Upper lobe of left lung (tissue), 6 donors: ENCODE measurements at regions not wholly inside any gene's neighbourhood (a gene's known extent, or its start where the extent isn't known, plus 50 kb on each side); places are given as distances from the start of the nearest gene placed in this dataset.

Experiments
- ATAC-seq, 2 donors: fragments of 200-7000 bp; cut with Tn5 transposase; one replicate each; pipeline ENCODE4 v1.9.1; 2022; ENCODE audit warnings: mild to moderate bottlenecking in 2 of 2, moderate library complexity in 2 of 2; ENCODE audit not compliant: low FRiP score in 2 of 2
- DNase-seq, 2 donors: peaks; one replicate each; pipeline ENCODE4 v3.0.0-alpha.2; 2019 to 2020
- H3K27ac ChIP-seq, 4 donors: fragments of 200-600 bp; sonication (generic); one replicate each; pipeline ENCODE4 v1.5.1; 2016 to 2019
- H3K27me3 ChIP-seq, 4 donors: fragments of 200-600 bp; sonication (generic); one replicate each; pipeline ENCODE4 v1.5.1; 2017 to 2019
- H3K36me3 ChIP-seq, 4 donors: fragments of 200-600 bp; sonication (generic); one replicate each; pipeline ENCODE4 v1.5.1; 2016 to 2019
- H3K4me1 ChIP-seq, 4 donors: fragments of 200-600 bp; sonication (generic); one replicate each; pipeline ENCODE4 v1.5.1; 2018 to 2019
- H3K4me3 ChIP-seq, 4 donors: fragments of 200-600 bp; sonication (generic); one replicate each; pipeline ENCODE4 v1.5.1; 2017 to 2019; ENCODE audit warnings: mild to moderate bottlenecking in 2 of 4, moderate library complexity in 1 of 4
- H3K9me3 ChIP-seq, 4 donors: fragments of 200-600 bp; sonication (generic); one replicate each; pipeline ENCODE4 v1.5.1; 2018 to 2019
- EP300 ChIP-seq, 4 donors: sonication (generic); formaldehyde crosslinking; IDR thresholded peaks; one replicate each; pipeline ENCODE4 v1.5.1; 2017; ENCODE audit warnings: antibody characterized with exemption in 4 of 4, control low read depth in 2 of 4
- POLR2A ChIP-seq, 4 donors: fragments of 450-650 bp; IDR thresholded peaks; one replicate each; pipeline ENCODE4 v1.5.1; 2016 to 2017; ENCODE audit warnings: antibody characterized with exemption in 4 of 4, mild to moderate bottlenecking in 2 of 4
- POLR2AphosphoS5 ChIP-seq, 2 donors: sonication (generic); formaldehyde crosslinking; IDR thresholded peaks; one replicate each; pipeline ENCODE4 v1.5.1; 2017; ENCODE audit warnings: antibody characterized with exemption in 2 of 2
- WGBS, 2 donors: methylation state at CpG; one replicate each; pipeline ENCODE4 v1.1.5; 2017 to 2018; 5-methylcytosine and 5-hydroxymethylcytosine counted together
- TF ChIP-seq, protein P1 (sequence below), 6 experiments: fragments of 450-650 bp in 4 of 6; fragments of 200-600 bp in 2 of 6; sonication (generic) in 2 of 6; IDR thresholded peaks; one replicate each; pipeline ENCODE4 v1.5.1; 2016 to 2019; ENCODE audit warnings: antibody characterized with exemption in 6 of 6
- donor health status: DM: no; HTN: no; CAD: no; lungs with moderate emphysema.
- donor health status: DM: no; HTN: yes; CAD: no; lungs with severe emphysema.

DNA sequence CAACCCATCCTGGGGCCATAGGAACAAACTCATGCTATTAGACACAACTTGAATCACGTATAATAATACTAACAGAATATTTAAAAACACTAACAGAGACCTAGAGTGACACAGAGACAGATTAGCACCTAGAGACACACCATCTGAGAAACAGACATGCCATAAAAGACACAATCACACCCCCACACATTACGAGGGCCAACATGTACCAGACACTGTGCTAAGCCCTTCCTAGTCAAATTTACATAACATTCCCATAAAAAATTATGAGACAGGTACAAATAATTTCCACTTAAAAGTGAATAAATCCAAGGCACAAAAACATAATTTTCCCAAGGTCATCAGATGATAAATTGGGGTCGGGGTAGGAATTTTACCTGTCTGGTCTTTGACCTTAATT lies 141.1 kb upstream of the PRSS16 start:
- ATAC-seq (no peak), DNase-seq (no peak)
- H3K9me3 ChIP-seq, result no peaks in the 10 kb centered on the region
- no peaks in the 10 kb centered on the region for H3K36me3 ChIP-seq
- no peaks in the 10 kb centered on the region for H3K4me1 ChIP-seq
- no peaks in the 10 kb centered on the region for H3K27me3 ChIP-seq
- 85 to 94% methylated on average over 3 of the region's 3 CpGs for WGBS, 2 donors
- no peak overlapping the region for H3K27ac ChIP-seq
- TF ChIP-seq POLR2A (IDR thresholded peaks at IDR 0.05), result no peak
- H3K4me3 ChIP-seq, result no peak overlapping the region

DNA sequence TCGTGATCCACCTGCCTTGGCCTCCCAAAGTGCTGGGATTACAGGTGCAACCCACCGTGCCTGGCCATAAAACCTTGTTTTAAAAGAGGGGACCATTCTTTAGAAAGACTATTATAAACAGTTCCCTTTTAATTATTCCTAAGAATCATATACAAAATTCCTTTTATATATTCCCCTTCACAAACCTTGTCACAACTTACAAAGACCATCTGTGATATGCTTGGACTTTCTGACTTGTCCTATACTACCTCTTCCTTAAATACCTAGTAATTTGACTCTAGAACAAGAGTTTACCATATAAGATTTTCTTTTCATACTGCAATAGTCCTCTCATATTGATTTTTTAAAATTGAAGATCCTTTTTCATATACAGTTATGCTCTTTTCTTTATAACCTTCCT lies 135.8 kb upstream of the PRSS16 start:
- Histone ChIP-seq H3K36me3 (no peaks in the 10 kb centered on the region), H3K4me3 (no peak overlapping the region), H3K9me3 (peaks cover 0 to 9% (median 0%) of the 10 kb centered on the region in 4 donors), H3K27ac (no peak overlapping the region), H3K4me1 (no peaks in the 10 kb centered on the region), H3K27me3 (no peaks in the 10 kb centered on the region)
- DNase-seq, result no peak
- WGBS, 2 donors, result 72 to 74% methylated on average over 2 of the region's 2 CpGs
- ATAC-seq, result no peak
- no peak for TF ChIP-seq POLR2AphosphoS5 (IDR thresholded peaks at IDR 0.05)
- TF ChIP-seq, protein P1, sequence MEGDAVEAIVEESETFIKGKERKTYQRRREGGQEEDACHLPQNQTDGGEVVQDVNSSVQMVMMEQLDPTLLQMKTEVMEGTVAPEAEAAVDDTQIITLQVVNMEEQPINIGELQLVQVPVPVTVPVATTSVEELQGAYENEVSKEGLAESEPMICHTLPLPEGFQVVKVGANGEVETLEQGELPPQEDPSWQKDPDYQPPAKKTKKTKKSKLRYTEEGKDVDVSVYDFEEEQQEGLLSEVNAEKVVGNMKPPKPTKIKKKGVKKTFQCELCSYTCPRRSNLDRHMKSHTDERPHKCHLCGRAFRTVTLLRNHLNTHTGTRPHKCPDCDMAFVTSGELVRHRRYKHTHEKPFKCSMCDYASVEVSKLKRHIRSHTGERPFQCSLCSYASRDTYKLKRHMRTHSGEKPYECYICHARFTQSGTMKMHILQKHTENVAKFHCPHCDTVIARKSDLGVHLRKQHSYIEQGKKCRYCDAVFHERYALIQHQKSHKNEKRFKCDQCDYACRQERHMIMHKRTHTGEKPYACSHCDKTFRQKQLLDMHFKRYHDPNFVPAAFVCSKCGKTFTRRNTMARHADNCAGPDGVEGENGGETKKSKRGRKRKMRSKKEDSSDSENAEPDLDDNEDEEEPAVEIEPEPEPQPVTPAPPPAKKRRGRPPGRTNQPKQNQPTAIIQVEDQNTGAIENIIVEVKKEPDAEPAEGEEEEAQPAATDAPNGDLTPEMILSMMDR (IDR thresholded peaks at IDR 0.05), result no peak
- TF ChIP-seq POLR2A (IDR thresholded peaks at IDR 0.05), result no peak
- no peak for TF ChIP-seq EP300 (IDR thresholded peaks at IDR 0.05)

DNA sequence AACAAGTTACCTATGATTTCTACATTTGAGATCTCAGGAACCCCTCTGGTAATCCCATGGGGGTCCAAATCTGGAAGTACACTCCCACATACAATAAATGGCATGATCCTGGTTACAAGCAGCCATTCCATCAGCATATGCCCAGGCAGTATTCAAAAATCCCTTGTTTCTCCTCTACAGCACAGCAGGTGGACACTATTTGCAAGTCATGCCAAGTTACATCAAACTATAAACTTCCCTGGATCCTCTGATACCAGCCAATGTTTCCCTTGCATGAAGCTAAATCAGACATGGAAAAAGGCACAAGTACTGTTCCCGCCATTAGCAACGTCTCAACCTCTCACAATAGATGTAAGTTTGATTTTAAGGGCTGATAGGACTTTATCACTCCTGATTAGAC lies 134.5 kb upstream of the PRSS16 start:
- no peak for TF ChIP-seq EP300 (IDR thresholded peaks at IDR 0.05)
- TF ChIP-seq, protein P1 (IDR thresholded peaks at IDR 0.05), result no peak
- no peak for TF ChIP-seq POLR2AphosphoS5 (IDR thresholded peaks at IDR 0.05)
- TF ChIP-seq POLR2A (IDR thresholded peaks at IDR 0.05), result no peak
- Histone ChIP-seq H3K36me3 (no peaks in the 10 kb centered on the region), H3K27me3 (no peaks in the 10 kb centered on the region), H3K4me3 (no peak overlapping the region), H3K4me1 (no peaks in the 10 kb centered on the region), H3K27ac (no peak overlapping the region), H3K9me3 (peaks cover 0 to 9% (median 0%) of the 10 kb centered on the region in 4 donors)
- ATAC-seq (no peak), DNase-seq (no peak)
- 82 to 90% methylated on average over 2 of the region's 2 CpGs for WGBS, 2 donors

DNA sequence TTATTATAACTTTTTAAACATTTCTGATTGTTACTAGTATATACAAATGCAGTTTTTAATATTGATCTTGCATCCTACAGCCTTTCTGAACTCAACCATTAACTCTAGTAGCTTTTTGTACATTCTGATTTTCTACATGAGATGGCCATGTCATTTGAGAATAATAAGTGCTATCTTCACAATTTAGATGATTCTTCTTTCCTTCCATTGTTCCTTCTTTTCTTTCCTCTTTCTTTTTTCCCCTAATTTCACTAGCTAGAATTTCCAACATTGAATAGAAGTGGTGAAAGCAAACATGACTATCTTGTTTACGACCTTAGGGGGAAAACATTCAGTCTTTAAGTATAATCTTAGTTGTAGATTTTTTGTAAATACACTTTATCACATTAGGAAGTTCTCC lies 128.2 kb upstream of the PRSS16 start:
- no peak overlapping the region for H3K4me3 ChIP-seq
- 91% methylated on average over 1 of the region's 1 CpG for WGBS, 2 donors
- no peak for TF ChIP-seq POLR2A (IDR thresholded peaks at IDR 0.05)
- TF ChIP-seq, protein P1 (IDR thresholded peaks at IDR 0.05), result no peak
- no peak for TF ChIP-seq EP300 (IDR thresholded peaks at IDR 0.05)
- TF ChIP-seq POLR2AphosphoS5 (IDR thresholded peaks at IDR 0.05), result no peak
- H3K9me3 ChIP-seq, result no peaks in the 10 kb centered on the region
- no peaks in the 10 kb centered on the region for H3K27me3 ChIP-seq
- ATAC-seq (no peak), DNase-seq (no peak)
- H3K4me1 ChIP-seq, result no peaks in the 10 kb centered on the region
- no peaks in the 10 kb centered on the region for H3K36me3 ChIP-seq
- H3K27ac ChIP-seq, result no peak overlapping the region

DNA sequence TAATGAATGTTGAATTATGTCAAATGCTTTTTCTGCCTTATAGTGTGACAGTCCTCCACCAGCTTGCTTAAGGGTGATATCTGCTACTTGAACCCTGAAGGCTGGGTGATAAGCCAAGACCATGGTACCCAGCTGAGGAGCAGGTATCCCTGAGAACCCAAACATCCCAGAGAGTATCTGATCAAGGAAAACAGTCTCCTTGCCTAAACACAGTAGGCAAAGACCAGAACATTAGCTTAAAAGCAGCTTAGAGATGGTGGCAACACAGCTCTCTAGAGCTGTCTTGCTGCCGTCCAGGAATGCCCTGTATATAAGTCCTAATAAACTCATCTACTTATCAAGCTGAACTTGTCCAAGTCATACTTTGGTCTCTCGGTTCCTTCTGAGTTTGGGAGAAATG lies 127.7 kb upstream of the PRSS16 start:
- TF ChIP-seq EP300 (IDR thresholded peaks at IDR 0.05) (no peak), POLR2AphosphoS5 (IDR thresholded peaks at IDR 0.05) (no peak), POLR2A (IDR thresholded peaks at IDR 0.05) (no peak)
- TF ChIP-seq, protein P1 (IDR thresholded peaks at IDR 0.05), result no peak
- ATAC-seq (no peak), DNase-seq (no peak)
- Histone ChIP-seq H3K36me3 (no peaks in the 10 kb centered on the region), H3K9me3 (no peaks in the 10 kb centered on the region), H3K27me3 (no peaks in the 10 kb centered on the region), H3K4me3 (no peak overlapping the region), H3K27ac (no peak overlapping the region), H3K4me1 (no peaks in the 10 kb centered on the region)
- WGBS, 2 donors, result 89 to 96% methylated on average over 2 of the region's 2 CpGs
